Mesodermal cell (in vitro differentiated cells): ENCODE measurements at regions not wholly inside any gene's neighbourhood (a gene's known extent, or its start where the extent isn't known, plus 50 kb on each side); places are given as distances from the start of the nearest gene placed in this dataset.
"Not testable (repeated sequence)": the region's sequence is repeated elsewhere in the genome, so short reads cannot be mapped to it uniquely, and the experiment has no call there.

Experiments
- H3K27ac ChIP-seq: 2 replicates; pipeline ENCODE4 v1.7.0; 2013; ENCODE audit warnings: mild to moderate bottlenecking, low read depth, low read length, moderate library complexity; ENCODE audit not compliant: severe bottlenecking
- H3K36me3 ChIP-seq: 2 replicates; pipeline ENCODE4 v1.7.1; 2013; ENCODE audit warnings: mild to moderate bottlenecking, low read length, moderate library complexity; ENCODE audit not compliant: control insufficient read depth, insufficient read depth
- H3K4me1 ChIP-seq: one replicate; pipeline ENCODE4 v1.7.1; 2013; ENCODE audit warnings: mild to moderate bottlenecking, low read length; ENCODE audit not compliant: insufficient read depth, control insufficient read depth, poor library complexity, severe bottlenecking
- H3K4me3 ChIP-seq: 2 replicates; pipeline ENCODE4 v1.7.0; 2013; ENCODE audit warnings: low read length, control low read depth, mild to moderate bottlenecking; ENCODE audit not compliant: insufficient read depth, poor library complexity, severe bottlenecking; ENCODE audit errors: extremely low read depth
- H3K9me3 ChIP-seq: 2 replicates; pipeline ENCODE4 v1.7.1; 2013; ENCODE audit warnings: mild to moderate bottlenecking, low read length, moderate library complexity; ENCODE audit not compliant: control insufficient read depth
- WGBS, 2 experiments: methylation state at CpG; one replicate each; pipeline ENCODE4 v1.1.5; 2013; ENCODE audit warnings: missing lambda C conversion rate in 2 of 2; ENCODE audit not compliant: insufficient coverage in 2 of 2; 5-methylcytosine and 5-hydroxymethylcytosine counted together

DNA sequence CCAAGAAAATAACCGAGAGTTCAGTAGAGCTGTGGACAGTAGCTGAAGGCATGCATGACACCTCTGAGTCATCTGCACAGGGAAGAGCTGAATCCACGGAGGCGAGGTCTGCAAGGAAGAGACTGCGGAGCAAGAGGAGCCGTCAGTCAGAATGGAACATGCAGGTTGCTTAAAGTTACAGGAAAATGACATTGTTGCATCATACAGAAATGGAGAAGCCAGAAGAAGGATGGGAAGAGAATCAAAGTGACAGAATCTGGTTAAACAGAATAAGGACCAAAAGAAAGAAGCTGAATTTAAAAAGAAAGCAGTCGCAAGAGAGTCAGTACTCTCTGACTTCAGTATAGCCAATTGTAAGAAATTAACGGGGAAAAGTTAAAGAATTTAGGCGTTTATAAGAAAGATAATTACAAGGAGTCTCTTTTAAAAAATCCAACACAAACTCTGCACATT lies 533.8 kb downstream of the ADCYAP1 start:
- H3K27ac ChIP-seq, result no peak overlapping the region
- H3K36me3 ChIP-seq, result no peaks in the 10 kb centered on the region
- H3K9me3 ChIP-seq, result no peaks in the 10 kb centered on the region
- no peak overlapping the region for H3K4me3 ChIP-seq
- H3K4me1 ChIP-seq, result peaks cover 4% of the 10 kb centered on the region
- 70 to 72% methylated on average over 5 to 6 of the region's 8 CpGs for WGBS, 2 experiments

DNA sequence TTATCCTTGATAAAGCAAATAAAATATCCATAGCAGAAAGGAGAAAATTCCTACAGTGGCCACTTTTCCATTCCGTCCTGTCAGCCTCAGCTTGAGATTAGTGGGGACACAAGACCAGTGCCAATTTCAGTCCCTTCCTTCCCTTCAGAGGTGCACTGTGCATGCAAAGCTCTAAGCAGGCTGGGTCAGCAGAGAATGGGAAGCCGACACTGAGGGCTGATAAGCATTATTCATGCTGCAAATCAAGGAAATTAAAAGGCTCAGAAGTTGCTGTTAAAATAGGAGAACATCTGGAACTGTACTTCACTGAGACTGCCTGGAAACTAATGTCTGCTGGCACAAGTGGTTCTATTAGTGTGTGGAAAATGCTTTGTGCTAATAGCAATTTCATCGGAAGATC lies 534.3 kb downstream of the ADCYAP1 start:
- no peak overlapping the region for H3K4me3 ChIP-seq
- 72 to 83% methylated on average over 2 of the region's 3 CpGs for WGBS, 2 experiments
- no peak overlapping the region for H3K27ac ChIP-seq
- no peaks in the 10 kb centered on the region for H3K9me3 ChIP-seq
- H3K36me3 ChIP-seq, result no peaks in the 10 kb centered on the region
- peaks cover 4% of the 10 kb centered on the region for H3K4me1 ChIP-seq

DNA sequence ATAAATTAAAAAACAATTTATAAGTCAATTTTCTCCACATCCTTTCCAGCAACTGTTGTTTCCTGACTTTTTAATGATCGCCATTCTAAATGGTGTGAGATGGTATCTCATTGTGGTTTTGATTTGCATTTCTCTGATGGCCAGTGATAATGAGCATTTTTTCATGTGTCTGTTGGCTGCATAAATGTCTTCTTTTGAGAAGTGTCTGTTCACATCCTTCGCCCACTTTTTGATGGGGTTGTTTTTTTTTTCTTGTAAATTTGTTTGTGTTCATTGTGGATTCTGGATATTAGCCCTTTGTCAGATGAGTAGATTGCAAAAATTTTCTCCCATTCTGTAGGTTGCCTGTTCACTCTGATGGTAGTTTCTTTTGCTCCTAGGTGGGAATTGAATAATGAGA lies 539.4 kb downstream of the ADCYAP1 start:
- not testable (repeated sequence) for H3K9me3 ChIP-seq, H3K4me1 ChIP-seq, H3K27ac ChIP-seq, H3K36me3 ChIP-seq, H3K4me3 ChIP-seq
- no CpG with 5 or more reads among the region's 2 CpGs for WGBS, 2 experiments

- WGBS, 2 experiments, result no CpG with 5 or more reads among the region's 1 CpG
- Histone ChIP-seq H3K36me3 (no peaks in the 10 kb centered on the region), H3K9me3 (no peaks in the 10 kb centered on the region), H3K4me1 (no peaks in the 10 kb centered on the region), H3K4me3 (no peak overlapping the region), H3K27ac (no peak overlapping the region)
Observed at GRCh38 chr18:1446765-1447164, 542.1 kb downstream of the ADCYAP1 start.

GRCh38 chr18:1452821-1453220 lies 548.1 kb downstream of the ADCYAP1 start:
- H3K36me3 ChIP-seq, result no peaks in the 10 kb centered on the region
- no peaks in the 10 kb centered on the region for H3K4me1 ChIP-seq
- no CpG with 5 or more reads among the region's 1 CpG for WGBS, 2 experiments
- H3K4me3 ChIP-seq, result no peak overlapping the region
- no peaks in the 10 kb centered on the region for H3K9me3 ChIP-seq
- H3K27ac ChIP-seq, result no peak overlapping the region

DNA sequence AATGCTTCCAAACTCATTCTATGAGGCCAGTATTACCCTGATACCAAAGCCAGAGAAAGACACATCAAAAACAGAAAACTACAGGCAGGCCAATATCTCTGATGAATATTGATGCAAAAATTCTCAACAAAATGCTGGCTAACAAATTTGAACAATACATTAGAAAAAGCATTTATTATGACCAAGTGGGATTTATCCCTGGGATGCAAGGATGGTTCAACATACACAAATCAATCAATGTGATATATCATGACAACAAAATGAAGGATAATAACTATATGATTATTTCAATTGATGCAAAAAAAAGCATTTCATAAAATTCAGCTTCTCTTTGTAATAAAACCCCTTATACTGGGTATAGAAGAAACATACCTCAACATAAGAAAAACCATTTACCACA lies 550.9 kb downstream of the ADCYAP1 start:
- no peaks in the 10 kb centered on the region for H3K9me3 ChIP-seq
- no peaks in the 10 kb centered on the region for H3K36me3 ChIP-seq
- H3K4me1 ChIP-seq, result no peaks in the 10 kb centered on the region

DNA sequence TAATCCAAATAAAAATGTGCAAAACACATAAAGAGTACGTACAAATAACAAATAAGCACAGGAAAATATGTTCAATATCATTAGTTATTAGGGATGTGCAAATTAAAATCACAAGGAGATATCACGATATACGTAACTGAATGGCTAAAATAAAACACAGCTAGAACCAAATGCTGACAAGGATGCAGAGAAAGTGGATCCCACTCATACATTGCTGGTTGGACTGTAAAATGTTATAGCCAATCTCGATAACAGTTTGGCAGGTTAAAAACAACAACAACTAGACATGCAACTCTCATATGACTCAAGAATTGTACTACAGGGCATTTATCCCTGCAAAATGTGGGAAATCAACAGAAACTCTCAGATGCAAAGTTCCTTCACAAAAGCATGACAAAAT lies 553.9 kb downstream of the ADCYAP1 start:
- Histone ChIP-seq H3K9me3 (no peaks in the 10 kb centered on the region), H3K27ac (no peak overlapping the region), H3K36me3 (no peaks in the 10 kb centered on the region), H3K4me1 (no peaks in the 10 kb centered on the region), H3K4me3 (no peak overlapping the region)
- WGBS, 2 experiments, result 100% methylated on average over 1 of the region's 4 CpGs; no CpG with 5 or more reads in 1 of the 2 experiments

More for the DNA sequence above, 550.9 kb downstream of the ADCYAP1 start:
- Histone ChIP-seq H3K27ac (no peak overlapping the region), H3K4me3 (no peak overlapping the region)

DNA sequence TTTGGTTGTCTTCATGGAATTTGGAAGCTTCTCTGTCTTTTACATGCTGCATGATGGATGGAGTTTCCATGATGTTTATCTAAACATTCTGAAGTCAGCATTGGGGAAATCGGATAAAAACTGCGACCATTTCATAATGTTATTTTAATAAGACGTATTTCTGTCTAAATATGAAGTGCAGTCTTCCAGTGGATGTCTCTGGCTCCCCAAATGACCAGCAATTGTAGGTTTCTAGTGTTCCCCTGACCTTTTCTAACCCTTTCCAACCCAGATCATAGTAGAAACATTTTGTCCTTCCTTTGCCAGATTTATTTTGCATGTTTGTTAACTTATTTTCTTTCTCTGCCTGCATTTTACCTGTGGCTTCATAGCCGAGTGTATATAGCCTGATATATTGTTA lies 559.3 kb downstream of the ADCYAP1 start:
- no peaks in the 10 kb centered on the region for H3K36me3 ChIP-seq
- H3K4me3 ChIP-seq, result no peak overlapping the region
- no peaks in the 10 kb centered on the region for H3K9me3 ChIP-seq
- H3K27ac ChIP-seq, result no peak overlapping the region
- H3K4me1 ChIP-seq, result no peaks in the 10 kb centered on the region
- 100% methylated on average over 1 of the region's 4 CpGs; no CpG with 5 or more reads in 1 of the 2 experiments for WGBS, 2 experiments

GRCh38 chr18:1464444-1465217 lies 560.0 kb downstream of the ADCYAP1 start:
- no peaks in the 10 kb centered on the region for H3K9me3 ChIP-seq
- no peak overlapping the region for H3K27ac ChIP-seq
- 94% methylated on average over 2 to 3 of the region's 4 CpGs for WGBS, 2 experiments
- H3K36me3 ChIP-seq, result no peaks in the 10 kb centered on the region
- H3K4me1 ChIP-seq, result no peaks in the 10 kb centered on the region
- H3K4me3 ChIP-seq, result no peak overlapping the region

DNA sequence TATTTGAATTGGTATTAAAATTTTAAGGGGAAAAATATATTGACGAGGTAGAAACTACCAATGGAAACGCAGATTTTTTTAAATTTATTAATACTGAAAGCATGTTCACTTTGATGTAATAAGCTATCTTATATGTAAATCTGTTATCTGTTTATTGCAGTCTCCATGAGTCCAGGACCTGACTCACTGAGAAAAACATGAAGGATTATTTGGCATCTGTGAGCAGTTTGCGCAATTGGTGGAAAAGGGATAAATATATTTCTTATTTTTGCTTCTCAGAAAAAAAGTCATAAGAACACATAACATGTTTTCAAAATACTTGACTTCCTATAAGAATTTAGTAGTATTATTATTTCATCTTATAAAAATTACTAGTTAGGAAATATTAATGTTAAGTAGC lies 561.4 kb downstream of the ADCYAP1 start:
- Histone ChIP-seq H3K4me1 (no peaks in the 10 kb centered on the region), H3K9me3 (no peaks in the 10 kb centered on the region), H3K27ac (no peak overlapping the region), H3K4me3 (no peak overlapping the region), H3K36me3 (no peaks in the 10 kb centered on the region)
- WGBS, 2 experiments, result no CpG with 5 or more reads among the region's 3 CpGs

GRCh38 chr18:1467461-1467964 lies 562.8 kb downstream of the ADCYAP1 start:
- no peak overlapping the region for H3K4me3 ChIP-seq

More at GRCh38 chr18:1467461-1467964, 562.8 kb downstream of the ADCYAP1 start:
- no peak overlapping the region for H3K27ac ChIP-seq
- no peaks in the 10 kb centered on the region for H3K4me1 ChIP-seq
- WGBS, 2 experiments, result 100% methylated on average over 1 of the region's 5 CpGs; no CpG with 5 or more reads in 1 of the 2 experiments
- H3K36me3 ChIP-seq, result no peaks in the 10 kb centered on the region
- no peaks in the 10 kb centered on the region for H3K9me3 ChIP-seq
